ENCODE measurements at regions not wholly inside any gene's neighbourhood (a gene's known extent, or its start where the extent isn't known, plus 50 kb on each side); places are given as distances from the start of the nearest gene placed in this dataset.

DNA sequence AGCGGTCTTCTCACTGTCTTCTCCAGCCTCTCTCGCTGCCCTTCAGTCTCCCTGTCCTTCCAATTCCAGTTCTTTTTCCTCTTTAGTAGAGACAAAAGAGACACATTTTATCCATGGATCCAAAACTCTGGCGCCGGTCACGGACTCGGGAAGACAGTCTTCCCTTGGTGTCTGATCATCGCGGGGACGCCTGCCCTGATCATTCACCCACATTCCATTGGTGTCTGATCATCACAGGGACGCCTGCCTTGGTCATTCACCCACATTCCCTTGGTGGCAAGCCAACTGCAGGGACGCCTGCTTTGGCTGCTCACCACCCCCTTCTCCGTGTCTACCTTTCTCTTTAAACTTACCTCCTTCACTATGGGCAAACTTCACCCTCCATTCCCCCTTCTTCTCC lies 619.5 kb downstream of the RERGL start:
- TF ChIP-seq, protein P1, sequence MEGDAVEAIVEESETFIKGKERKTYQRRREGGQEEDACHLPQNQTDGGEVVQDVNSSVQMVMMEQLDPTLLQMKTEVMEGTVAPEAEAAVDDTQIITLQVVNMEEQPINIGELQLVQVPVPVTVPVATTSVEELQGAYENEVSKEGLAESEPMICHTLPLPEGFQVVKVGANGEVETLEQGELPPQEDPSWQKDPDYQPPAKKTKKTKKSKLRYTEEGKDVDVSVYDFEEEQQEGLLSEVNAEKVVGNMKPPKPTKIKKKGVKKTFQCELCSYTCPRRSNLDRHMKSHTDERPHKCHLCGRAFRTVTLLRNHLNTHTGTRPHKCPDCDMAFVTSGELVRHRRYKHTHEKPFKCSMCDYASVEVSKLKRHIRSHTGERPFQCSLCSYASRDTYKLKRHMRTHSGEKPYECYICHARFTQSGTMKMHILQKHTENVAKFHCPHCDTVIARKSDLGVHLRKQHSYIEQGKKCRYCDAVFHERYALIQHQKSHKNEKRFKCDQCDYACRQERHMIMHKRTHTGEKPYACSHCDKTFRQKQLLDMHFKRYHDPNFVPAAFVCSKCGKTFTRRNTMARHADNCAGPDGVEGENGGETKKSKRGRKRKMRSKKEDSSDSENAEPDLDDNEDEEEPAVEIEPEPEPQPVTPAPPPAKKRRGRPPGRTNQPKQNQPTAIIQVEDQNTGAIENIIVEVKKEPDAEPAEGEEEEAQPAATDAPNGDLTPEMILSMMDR (IDR thresholded peaks at IDR 0.05) = no peak
- no peak for TF ChIP-seq EP300 (IDR thresholded peaks at IDR 0.05; ENCODE audit: low read depth)

Measured in transverse colon (tissue), 3 donors.